Ishikawa (cell line): ENCODE measurements at regions not wholly inside any gene's neighbourhood (a gene's known extent, or its start where the extent isn't known, plus 50 kb on each side); places are given as distances from the start of the nearest gene placed in this dataset.

Experiments used
- CREB1 ChIP-seq: IDR thresholded peaks from 2 replicates; pipeline ENCODE4 v1.6.1; 2012; ENCODE audit warnings: low read depth
- EP300 ChIP-seq: IDR thresholded peaks from 2 replicates; pipeline ENCODE4 v1.6.1; 2012; ENCODE audit warnings: borderline replicate concordance
- NFIC ChIP-seq: IDR thresholded peaks from 2 replicates; pipeline ENCODE4 v1.6.1; 2012
- YY1 ChIP-seq: IDR thresholded peaks from 2 replicates; pipeline ENCODE4 v1.6.1; 2012; ENCODE audit warnings: low read depth
- TF ChIP-seq, protein P1 (sequence below): IDR thresholded peaks from 2 replicates; pipeline ENCODE4 v1.6.1; 2012

DNA sequence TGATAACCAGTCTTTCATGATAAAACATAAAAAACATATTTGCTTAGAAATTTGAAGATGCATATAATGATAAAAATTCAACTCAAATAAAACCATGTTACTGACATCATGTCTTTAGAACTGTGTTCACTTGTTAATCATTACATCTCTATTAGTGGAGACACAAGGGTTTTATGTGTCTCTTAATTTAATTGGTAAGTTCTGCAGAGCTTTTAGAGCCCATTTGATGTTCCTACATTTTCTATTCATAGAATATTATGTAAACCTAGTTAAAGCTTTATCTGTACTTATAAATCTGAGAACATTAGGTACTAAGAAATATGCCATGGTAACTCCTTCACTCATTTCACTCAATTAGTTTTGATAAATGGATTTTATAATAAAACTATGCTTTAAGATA is 285.4 kb downstream of the SLCO4C1 start:
- TF ChIP-seq, protein P1, sequence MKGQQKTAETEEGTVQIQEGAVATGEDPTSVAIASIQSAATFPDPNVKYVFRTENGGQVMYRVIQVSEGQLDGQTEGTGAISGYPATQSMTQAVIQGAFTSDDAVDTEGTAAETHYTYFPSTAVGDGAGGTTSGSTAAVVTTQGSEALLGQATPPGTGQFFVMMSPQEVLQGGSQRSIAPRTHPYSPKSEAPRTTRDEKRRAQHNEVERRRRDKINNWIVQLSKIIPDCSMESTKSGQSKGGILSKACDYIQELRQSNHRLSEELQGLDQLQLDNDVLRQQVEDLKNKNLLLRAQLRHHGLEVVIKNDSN, result no peak
- TF ChIP-seq NFIC (no peak), CREB1 (no peak), YY1 (no peak), EP300 (no peak)
